H1 (cell line): ENCODE measurements at regions not wholly inside any gene's neighbourhood (a gene's known extent, or its start where the extent isn't known, plus 50 kb on each side); places are given as distances from the start of the nearest gene placed in this dataset.
A peak's percentile ranks its signal among the peaks of the same experiment; 100 is the strongest.

Experiments
- CTCF ChIA-PET: fragments of 300-600 bp; sonication (Branson Sonifier 250); formaldehyde crosslinking; loops from one replicate; lab custom pipeline; 2021; ENCODE audit not compliant: partially characterized antibody; lab: Charles Lee
- POLR2A ChIA-PET: fragments of 300-600 bp; sonication (Branson Sonifier 250); formaldehyde crosslinking; loops from one replicate; lab custom pipeline; 2021; ENCODE audit warnings: inconsistent platforms; ENCODE audit not compliant: partially characterized antibody; lab: Charles Lee
- DNase-seq, 2 experiments: peaks; one replicate each; pipeline versions ENCODE4 v3.0.0 to v3.0.0-alpha.2; 2010 to 2022; ENCODE audit warnings: low spot score in 2 of 2, low read depth in 1 of 2, mixed read lengths in 1 of 2
- FAIRE-seq: peaks from 2 replicates; lab custom pipeline; 2011; peaks lifted over from hg19 to GRCh38; lab: Jason Lieb, UNC
- H2AFZ ChIP-seq: 2 replicates; pipeline ENCODE4 v1.8.1; 2012; ENCODE audit warnings: low read length, inconsistent platforms
- H2AK5ac ChIP-seq: 2 replicates; pipeline ENCODE4 v1.6.1; 2013; ENCODE audit warnings: low read depth, low read length
- H2BK120ac ChIP-seq: replicated peaks from 2 replicates; pipeline ENCODE3; 2013; ENCODE audit warnings: low read depth, low read length, inconsistent platforms
- H2BK12ac ChIP-seq: 2 replicates; pipeline ENCODE4 v1.6.1; 2013; ENCODE audit warnings: low read depth, low read length
- H2BK15ac ChIP-seq: 2 replicates; pipeline ENCODE4 v1.6.1; 2013; ENCODE audit warnings: low read length
- H2BK20ac ChIP-seq: 2 replicates; pipeline ENCODE4 v1.6.1; 2013; ENCODE audit warnings: low read length
- H2BK5ac ChIP-seq: 2 replicates; pipeline ENCODE4 v1.6.1; 2013; ENCODE audit warnings: low read depth, low read length
- H3K14ac ChIP-seq: 2 replicates; pipeline ENCODE4 v1.6.1; 2013; ENCODE audit warnings: inconsistent platforms; ENCODE audit not compliant: insufficient read length
- H3K18ac ChIP-seq: 2 replicates; pipeline ENCODE4 v1.6.1; 2013; ENCODE audit warnings: low read length; ENCODE audit errors: extremely low read depth
- H3K23ac ChIP-seq: 2 replicates; pipeline ENCODE4 v1.6.1; 2013; ENCODE audit warnings: inconsistent platforms; ENCODE audit not compliant: insufficient read length
- H3K23me2 ChIP-seq: 2 replicates; pipeline ENCODE4 v1.6.1; 2013; ENCODE audit warnings: low read depth, low read length
- H3K27ac ChIP-seq: 2 replicates; pipeline ENCODE4 v1.6.1; 2011; ENCODE audit warnings: low read depth, low read length, inconsistent platforms
- H3K27me3 ChIP-seq, 4 experiments: replicated peaks in 1 of 4; 1 replicate in 1 of 4; 2 replicates in 3 of 4; pipeline versions ENCODE4 v1.6.1 to v1.8.1; 2011 to 2013; ENCODE audit warnings: low read length in 3 of 4, mild to moderate bottlenecking in 3 of 4, inconsistent platforms in 2 of 4, mixed read lengths in 2 of 4, moderate library complexity in 1 of 4; ENCODE audit not compliant: control insufficient read depth in 3 of 4, insufficient read depth in 3 of 4; ENCODE audit errors: extremely low read depth in 1 of 4
- H3K36me3 ChIP-seq, 4 experiments: 2 replicates each; pipeline versions ENCODE4 v1.6.1 to v1.8.1; 2011 to 2013; ENCODE audit warnings: mild to moderate bottlenecking in 4 of 4, low read length in 3 of 4, moderate library complexity in 2 of 4, control low read depth in 1 of 4, inconsistent platforms in 1 of 4; ENCODE audit not compliant: insufficient read depth in 4 of 4, control insufficient read depth in 2 of 4
- H3K4ac ChIP-seq: replicated peaks from 2 replicates; pipeline ENCODE3; 2013; ENCODE audit warnings: low read length, low read depth, mixed read lengths, inconsistent platforms; ENCODE audit not compliant: insufficient read length
- H3K4me1 ChIP-seq, 4 experiments: replicated peaks in 1 of 4; 1 replicate in 1 of 4; 2 replicates in 3 of 4; pipeline versions ENCODE4 v1.6.1 to v1.8.1; 2011 to 2013; ENCODE audit warnings: low read length in 3 of 4, inconsistent platforms in 2 of 4, mixed read lengths in 1 of 4; ENCODE audit not compliant: insufficient read depth in 4 of 4, control insufficient read depth in 3 of 4
- H3K4me2 ChIP-seq, 2 experiments: 2 replicates each; pipeline versions ENCODE4 v1.6.1 to v1.8.1; 2011 to 2013; ENCODE audit warnings: low read depth in 2 of 2, low read length in 2 of 2, control low read depth in 1 of 2, inconsistent platforms in 1 of 2, mild to moderate bottlenecking in 1 of 2; ENCODE audit not compliant: insufficient read depth in 1 of 2
- H3K4me3 ChIP-seq, 4 experiments: fragments of 200-600, 300-600 bp in 1 of 4; sonication (generic), shearing (Covaris generic), sonication (Bioruptor Twin) in 1 of 4; 2 replicates each; pipeline versions ENCODE4 v1.5.1 to v1.8.1; 2011 to 2016; ENCODE audit warnings: low read length in 4 of 4, low read depth in 3 of 4, control low read depth in 2 of 4, inconsistent platforms in 2 of 4, mild to moderate bottlenecking in 2 of 4, mixed read lengths in 1 of 4, moderate library complexity in 1 of 4; ENCODE audit not compliant: insufficient read depth in 2 of 4; ENCODE audit errors: extremely low read depth in 1 of 4
- H3K56ac ChIP-seq: replicated peaks from 2 replicates; pipeline ENCODE3; 2013; ENCODE audit warnings: low read depth, mild to moderate bottlenecking, mixed read lengths, low read length, inconsistent platforms; ENCODE audit not compliant: insufficient read length
- H3K79me1 ChIP-seq: 2 replicates; pipeline ENCODE4 v1.6.1; 2013; ENCODE audit warnings: low read depth, low read length, control low read depth
- H3K79me2 ChIP-seq, 2 experiments: 2 replicates each; pipeline versions ENCODE4 v1.6.1 to v1.8.1; 2012 to 2013; ENCODE audit warnings: low read length in 2 of 2, mild to moderate bottlenecking in 2 of 2, inconsistent platforms in 1 of 2; ENCODE audit not compliant: insufficient read depth in 2 of 2, control insufficient read depth in 1 of 2
- H3K9ac ChIP-seq, 4 experiments: replicated peaks in 1 of 4; 1 replicate in 1 of 4; 2 replicates in 3 of 4; pipeline versions ENCODE4 v1.6.1 to v1.8.1; 2011 to 2013; ENCODE audit warnings: low read depth in 3 of 4, low read length in 3 of 4, control low read depth in 2 of 4, mild to moderate bottlenecking in 2 of 4, moderate library complexity in 2 of 4, inconsistent platforms in 1 of 4; ENCODE audit errors: extremely low read depth in 1 of 4
- H3K9me3 ChIP-seq, 2 experiments: 2 replicates each; pipeline versions ENCODE4 v1.6.1 to v1.8.1; 2012 to 2013; ENCODE audit warnings: mild to moderate bottlenecking in 2 of 2, moderate library complexity in 2 of 2, control low read depth in 1 of 2, inconsistent platforms in 1 of 2, low read depth in 1 of 2, low read length in 1 of 2, mixed read lengths in 1 of 2; ENCODE audit not compliant: insufficient read depth in 2 of 2
- H4K20me1 ChIP-seq, 2 experiments: replicated peaks in 1 of 2; 2 replicates each; pipeline versions ENCODE3 to v1.8.1; 2011 to 2013; ENCODE audit warnings: inconsistent platforms in 2 of 2, low read length in 2 of 2, mild to moderate bottlenecking in 1 of 2; ENCODE audit not compliant: insufficient read depth in 2 of 2, control insufficient read depth in 1 of 2
- H4K5ac ChIP-seq: 2 replicates; pipeline ENCODE4 v1.6.1; 2013; ENCODE audit warnings: low read length, low read depth, mixed read lengths, inconsistent platforms; ENCODE audit not compliant: insufficient read length
- H4K8ac ChIP-seq: 2 replicates; pipeline ENCODE4 v1.8.0; 2013; ENCODE audit warnings: mild to moderate bottlenecking, moderate library complexity, low read length, inconsistent platforms; ENCODE audit not compliant: insufficient read depth; ENCODE audit errors: extremely low read depth
- H4K91ac ChIP-seq: replicated peaks from 2 replicates; pipeline ENCODE3; 2013; ENCODE audit warnings: low read length, mixed read lengths, inconsistent platforms; ENCODE audit not compliant: insufficient read length
- JUND ChIP-seq: IDR thresholded peaks from 2 replicates; pipeline ENCODE4 v1.6.1; 2011; ENCODE audit warnings: mild to moderate bottlenecking, improper control_type of control experiment, low read length
- KDM5A ChIP-seq: fragments of 200-600 bp; IDR thresholded peaks from 2 replicates; pipeline ENCODE4 v1.7.1; 2012; ENCODE audit warnings: mild to moderate bottlenecking, low read length, inconsistent platforms, mixed read lengths
- PHF8 ChIP-seq: fragments of 200-600 bp; sonication (generic); conservative IDR thresholded peaks from 2 replicates; pipeline ENCODE4 v1.7.1; 2012; ENCODE audit warnings: low read depth, mild to moderate bottlenecking, inconsistent platforms, low read length, moderate library complexity
- WGBS, 2 experiments: shearing (Covaris generic) in 1 of 2; methylation state at CpG; one replicate each; pipeline versions ENCODE4 v1.1.6 to v1.1.7; 2013 to 2015; ENCODE audit warnings: low lambda C conversion rate in 2 of 2, mixed read lengths in 2 of 2, inconsistent platforms in 1 of 2, low coverage in 1 of 2, missing lambda C conversion rate in 1 of 2; ENCODE audit not compliant: insufficient replicate concordance in 2 of 2, insufficient coverage in 1 of 2, insufficient read length in 1 of 2; ENCODE audit errors: extremely low coverage in 1 of 2, missing lambda C conversion rate in 1 of 2; 5-methylcytosine and 5-hydroxymethylcytosine counted together

GRCh38 chr2:146287281-146287680, 1557.5 kb upstream of the ACVR2A start:
- H3K56ac ChIP-seq = no peak overlapping the region
- no peaks in the 10 kb centered on the region for H3K23me2 ChIP-seq
- no peak overlapping the region for H2AK5ac ChIP-seq
- H2BK120ac ChIP-seq = no peak overlapping the region
- ChIA-PET CTCF (interaction anchor here (0.8 kb wide), 1 partner anchor 24 kb away, joined by 3 read pairs; no protein-coding TSS in a partner anchor), POLR2A (no interaction called here)
- H3K4ac ChIP-seq = no peak overlapping the region
- no peak overlapping the region for H3K23ac ChIP-seq
- no peak overlapping the region for H3K14ac ChIP-seq
- no peak for DNase-seq
- no peaks in the 10 kb centered on the region for H3K79me1 ChIP-seq
- no peak overlapping the region for H3K4me2 ChIP-seq
- no peaks in the 10 kb centered on the region for H3K27me3 ChIP-seq
- no peak overlapping the region for H2BK12ac ChIP-seq
- H2BK15ac ChIP-seq = no peak overlapping the region
- H4K91ac ChIP-seq = no peak overlapping the region
- no peak for FAIRE-seq
- H3K79me2 ChIP-seq = no peaks in the 10 kb centered on the region
- no peak overlapping the region for H3K4me3 ChIP-seq
- no peak overlapping the region for H3K9ac ChIP-seq
- no peak overlapping the region for H2BK5ac ChIP-seq
- no peak overlapping the region for H4K5ac ChIP-seq
- H2BK20ac ChIP-seq = no peak overlapping the region
- TF ChIP-seq PHF8 (no peak), JUND (no peak), KDM5A (no peak)
- H3K36me3 ChIP-seq = no peaks in the 10 kb centered on the region; a peak in 1 of 8 replicates
- no peak overlapping the region for H3K18ac ChIP-seq
- no peaks in the 10 kb centered on the region for H3K4me1 ChIP-seq
- H3K9me3 ChIP-seq = peaks cover 0 to 3% of the 10 kb centered on the region in 2 experiments; a peak in 1 of 4 replicates
- H2AFZ ChIP-seq = 0 out of 2 replicates have a peak overlapping the region, but pooled peaks have one; percentile 64
- 81% methylated on average over 1 of the region's 1 CpG; no CpG with 5 or more reads in 1 of the 2 experiments for WGBS, 2 experiments
- no peak overlapping the region for H3K27ac ChIP-seq
- H4K8ac ChIP-seq = no peak overlapping the region
- H4K20me1 ChIP-seq = no peaks in the 10 kb centered on the region
